ENCODE measurements at regions not wholly inside any gene's neighbourhood (a gene's known extent, or its start where the extent isn't known, plus 50 kb on each side); places are given as distances from the start of the nearest gene placed in this dataset.

- Histone ChIP-seq H3K4me3 (no peak overlapping the region), H3K27ac (no peak overlapping the region), H3K36me3 (no peaks in the 10 kb centered on the region), H3K4me1 (no peaks in the 10 kb centered on the region), H3K9me3 (peaks cover 0 to 6% (median 0%) of the 10 kb centered on the region in 8 donors), H3K27me3 (replicated peaks in 1 of 7) (no peaks in the 10 kb centered on the region)
- WGBS, 5 donors: 71 to 76% (median 73%) methylated on average over 2 of the region's 2 CpGs
- no peak for DNase-seq
- intact Hi-C loops (cut with DNase I; ENCODE audit: low total_unique reads): no loop called here
- TF ChIP-seq CTCF (IDR thresholded peaks at IDR 0.05 in 8 of 11, conservative IDR thresholded peaks at IDR 0.05 in 3 of 11) (no peak), POLR2A (IDR thresholded peaks at IDR 0.05) (no peak), POLR2AphosphoS5 (IDR thresholded peaks at IDR 0.05) (no peak)
Measured at GRCh38 chr13:38575427-38575826, 111.5 kb upstream of the FREM2 start.

- H3K27me3 ChIP-seq (replicated peaks in 1 of 7): no peaks in the 10 kb centered on the region
- H3K36me3 ChIP-seq: no peaks in the 10 kb centered on the region
- TF ChIP-seq CTCF (IDR thresholded peaks at IDR 0.05 in 8 of 11, conservative IDR thresholded peaks at IDR 0.05 in 3 of 11) (no peak), POLR2A (IDR thresholded peaks at IDR 0.05) (no peak), POLR2AphosphoS5 (IDR thresholded peaks at IDR 0.05) (no peak)
- H3K4me3 ChIP-seq: no peak overlapping the region
- no peaks in the 10 kb centered on the region for H3K9me3 ChIP-seq
- H3K4me1 ChIP-seq: no peaks in the 10 kb centered on the region
- intact Hi-C loops (cut with DNase I; ENCODE audit: low total_unique reads): no loop called here
- WGBS, 5 donors: 54 to 74% (median 65%) methylated on average over 3 of the region's 3 CpGs
- no peak for DNase-seq
- H3K27ac ChIP-seq: no peak overlapping the region
Measured at GRCh38 chr13:38577048-38577447, 109.8 kb upstream of the FREM2 start.

- no peak for TF ChIP-seq POLR2A (IDR thresholded peaks at IDR 0.05)
- peak in 4 of 11 experiments; percentile 17 to 28 (median 19) for TF ChIP-seq CTCF (IDR thresholded peaks at IDR 0.05 in 8 of 11, conservative IDR thresholded peaks at IDR 0.05 in 3 of 11)
- Histone ChIP-seq H3K27me3 (replicated peaks in 1 of 7) (no peaks in the 10 kb centered on the region), H3K4me3 (no peak overlapping the region), H3K36me3 (no peaks in the 10 kb centered on the region), H3K9me3 (no peaks in the 10 kb centered on the region), H3K4me1 (no peaks in the 10 kb centered on the region), H3K27ac (no peak overlapping the region)
- 21 to 34% (median 27%) methylated on average over 2 of the region's 2 CpGs for WGBS, 5 donors
- intact Hi-C loops (cut with DNase I; ENCODE audit: low total_unique reads): no loop called here
- no peak for DNase-seq
Measured at GRCh38 chr13:38582133-38582532, 104.7 kb upstream of the FREM2 start.

GRCh38 chr13:38590230-38590629 is 96.6 kb upstream of the FREM2 start:
- DNase-seq: no peak
- Histone ChIP-seq H3K27me3 (replicated peaks in 1 of 7) (no peaks in the 10 kb centered on the region), H3K4me3 (no peak overlapping the region), H3K9me3 (no peaks in the 10 kb centered on the region), H3K4me1 (no peaks in the 10 kb centered on the region), H3K36me3 (no peaks in the 10 kb centered on the region), H3K27ac (no peak overlapping the region)
- intact Hi-C loops (cut with DNase I; ENCODE audit: low total_unique reads): no loop called here
- TF ChIP-seq CTCF (IDR thresholded peaks at IDR 0.05 in 8 of 11, conservative IDR thresholded peaks at IDR 0.05 in 3 of 11): no peak
- TF ChIP-seq POLR2A (IDR thresholded peaks at IDR 0.05): no peak
- TF ChIP-seq POLR2AphosphoS5 (IDR thresholded peaks at IDR 0.05): no peak
- WGBS, 5 donors: 60 to 71% (median 68%) methylated on average over 2 of the region's 2 CpGs
